ENCODE measurements at regions not wholly inside any gene's neighbourhood (a gene's known extent, or its start where the extent isn't known, plus 50 kb on each side); places are given as distances from the start of the nearest gene placed in this dataset.
"Not testable (repeated sequence)": the region's sequence is repeated elsewhere in the genome, so short reads cannot be mapped to it uniquely, and the experiment has no call there.

DNA sequence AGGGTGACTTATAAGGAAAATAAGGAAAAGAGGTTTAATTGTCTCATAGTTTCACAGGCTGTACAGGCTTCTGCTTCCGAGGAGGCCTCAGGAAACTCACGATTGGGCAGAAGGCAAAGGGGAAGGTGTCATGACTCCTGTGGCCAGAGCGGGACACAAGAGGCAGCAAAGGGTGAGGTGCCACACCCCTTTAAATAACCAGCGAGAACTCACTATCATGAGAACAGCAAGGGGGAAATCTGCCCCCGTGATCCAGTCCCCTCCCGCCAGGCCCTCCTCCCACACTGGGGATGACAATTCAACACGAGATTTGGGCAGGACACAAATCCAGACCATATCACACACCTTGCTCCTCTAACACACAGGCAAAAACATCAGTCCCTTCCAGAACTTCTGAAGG is 254.0 kb downstream of the DLL1 start:
- no peak overlapping the region for H3K4me3 ChIP-seq (ENCODE audit: low read depth in 2 of 2, low read length in 1 of 2)
- H3K79me2 ChIP-seq (ENCODE audit: insufficient read depth): no peaks in the 10 kb centered on the region
- TF ChIP-seq ELF1 (IDR thresholded peaks at IDR 0.05) (no peak), RCOR1 (IDR thresholded peaks at IDR 0.05; ENCODE audit: low read length) (no peak)
- TF ChIP-seq, protein P1, sequence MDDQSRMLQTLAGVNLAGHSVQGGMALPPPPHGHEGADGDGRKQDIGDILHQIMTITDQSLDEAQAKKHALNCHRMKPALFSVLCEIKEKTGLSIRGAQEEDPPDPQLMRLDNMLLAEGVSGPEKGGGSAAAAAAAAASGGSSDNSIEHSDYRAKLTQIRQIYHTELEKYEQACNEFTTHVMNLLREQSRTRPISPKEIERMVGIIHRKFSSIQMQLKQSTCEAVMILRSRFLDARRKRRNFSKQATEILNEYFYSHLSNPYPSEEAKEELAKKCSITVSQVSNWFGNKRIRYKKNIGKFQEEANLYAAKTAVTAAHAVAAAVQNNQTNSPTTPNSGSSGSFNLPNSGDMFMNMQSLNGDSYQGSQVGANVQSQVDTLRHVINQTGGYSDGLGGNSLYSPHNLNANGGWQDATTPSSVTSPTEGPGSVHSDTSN (IDR thresholded peaks at IDR 0.05): no peak
- TF ChIP-seq, protein P2, sequence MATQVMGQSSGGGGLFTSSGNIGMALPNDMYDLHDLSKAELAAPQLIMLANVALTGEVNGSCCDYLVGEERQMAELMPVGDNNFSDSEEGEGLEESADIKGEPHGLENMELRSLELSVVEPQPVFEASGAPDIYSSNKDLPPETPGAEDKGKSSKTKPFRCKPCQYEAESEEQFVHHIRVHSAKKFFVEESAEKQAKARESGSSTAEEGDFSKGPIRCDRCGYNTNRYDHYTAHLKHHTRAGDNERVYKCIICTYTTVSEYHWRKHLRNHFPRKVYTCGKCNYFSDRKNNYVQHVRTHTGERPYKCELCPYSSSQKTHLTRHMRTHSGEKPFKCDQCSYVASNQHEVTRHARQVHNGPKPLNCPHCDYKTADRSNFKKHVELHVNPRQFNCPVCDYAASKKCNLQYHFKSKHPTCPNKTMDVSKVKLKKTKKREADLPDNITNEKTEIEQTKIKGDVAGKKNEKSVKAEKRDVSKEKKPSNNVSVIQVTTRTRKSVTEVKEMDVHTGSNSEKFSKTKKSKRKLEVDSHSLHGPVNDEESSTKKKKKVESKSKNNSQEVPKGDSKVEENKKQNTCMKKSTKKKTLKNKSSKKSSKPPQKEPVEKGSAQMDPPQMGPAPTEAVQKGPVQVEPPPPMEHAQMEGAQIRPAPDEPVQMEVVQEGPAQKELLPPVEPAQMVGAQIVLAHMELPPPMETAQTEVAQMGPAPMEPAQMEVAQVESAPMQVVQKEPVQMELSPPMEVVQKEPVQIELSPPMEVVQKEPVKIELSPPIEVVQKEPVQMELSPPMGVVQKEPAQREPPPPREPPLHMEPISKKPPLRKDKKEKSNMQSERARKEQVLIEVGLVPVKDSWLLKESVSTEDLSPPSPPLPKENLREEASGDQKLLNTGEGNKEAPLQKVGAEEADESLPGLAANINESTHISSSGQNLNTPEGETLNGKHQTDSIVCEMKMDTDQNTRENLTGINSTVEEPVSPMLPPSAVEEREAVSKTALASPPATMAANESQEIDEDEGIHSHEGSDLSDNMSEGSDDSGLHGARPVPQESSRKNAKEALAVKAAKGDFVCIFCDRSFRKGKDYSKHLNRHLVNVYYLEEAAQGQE (IDR thresholded peaks at IDR 0.05; ENCODE audit: low read depth, low read length): no peak
- H3F3A ChIP-seq (replicated peaks; ENCODE audit: insufficient read depth): no peaks in the 10 kb centered on the region
- H3K4me2 ChIP-seq: no peak overlapping the region
- H3K27ac ChIP-seq (ENCODE audit: low read depth in 2 of 2, low read length in 1 of 2): no peak overlapping the region
- no peak for DNase-seq
- H2AFZ ChIP-seq (ENCODE audit: low read depth): no peak overlapping the region
- H3K9ac ChIP-seq: no peak overlapping the region
- no peaks in the 10 kb centered on the region for H3K27me3 ChIP-seq (ENCODE audit: insufficient read depth)
- H3K9me3 ChIP-seq: no peaks in the 10 kb centered on the region
- H3K4me1 ChIP-seq (ENCODE audit: control insufficient read depth in 1 of 2, insufficient read depth in 2 of 2, low read depth in 1 of 2, low read length in 1 of 2): peaks cover 0 to 12% of the 10 kb centered on the region in 2 experiments; a peak in 1 of 4 replicates
- H3K36me3 ChIP-seq (replicated peaks in 1 of 2; ENCODE audit: control insufficient read depth in 1 of 2, insufficient read depth in 2 of 2, low read length in 1 of 2): no peaks in the 10 kb centered on the region
- H4K20me1 ChIP-seq (ENCODE audit: insufficient read depth): no peaks in the 10 kb centered on the region
- WGBS (ENCODE audit: low lambda C conversion rate): 37% methylated on average over 6 of the region's 7 CpGs
- H3K9me2 ChIP-seq: no peaks in the 10 kb centered on the region
- POLR2A ChIA-PET: no interaction called here
- CTCF ChIA-PET: no interaction called here

DNA sequence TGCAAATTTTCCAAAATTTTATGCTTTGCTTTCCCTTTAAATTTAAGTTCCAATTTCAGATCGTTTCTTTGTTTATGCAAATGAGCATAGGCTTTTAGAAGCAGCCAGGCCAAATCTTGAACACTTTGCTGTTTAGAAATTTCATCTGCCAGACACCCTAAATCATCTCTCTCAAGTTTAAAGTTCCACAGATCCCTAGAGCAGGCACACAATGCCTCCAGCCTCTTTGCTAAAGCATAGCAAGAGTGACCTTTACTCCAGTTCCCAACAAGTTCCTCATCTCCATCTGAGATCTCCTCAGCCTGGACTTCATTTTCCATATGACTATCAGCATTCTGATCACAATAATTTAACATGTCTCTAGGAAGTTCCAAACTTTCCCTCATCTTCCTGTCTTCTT is 254.5 kb downstream of the DLL1 start:
- H3K9me2 ChIP-seq; H2AFZ ChIP-seq (ENCODE audit: low read depth); DNase-seq; H3K4me3 ChIP-seq (ENCODE audit: low read depth in 2 of 2, low read length in 1 of 2); H3K9me3 ChIP-seq; H3K27me3 ChIP-seq (ENCODE audit: insufficient read depth); CTCF ChIA-PET; H3K4me2 ChIP-seq; H4K20me1 ChIP-seq (ENCODE audit: insufficient read depth); H3K27ac ChIP-seq (ENCODE audit: low read depth in 2 of 2, low read length in 1 of 2); POLR2A ChIA-PET; H3K9ac ChIP-seq; H3F3A ChIP-seq (replicated peaks; ENCODE audit: insufficient read depth); H3K79me2 ChIP-seq (ENCODE audit: insufficient read depth); H3K36me3 ChIP-seq (replicated peaks in 1 of 2; ENCODE audit: control insufficient read depth in 1 of 2, insufficient read depth in 2 of 2, low read length in 1 of 2): not testable (repeated sequence)
- WGBS (ENCODE audit: low lambda C conversion rate): 16% methylated on average over 1 of the region's 1 CpG
- H3K4me1 ChIP-seq (ENCODE audit: control insufficient read depth in 1 of 2, insufficient read depth in 2 of 2, low read depth in 1 of 2, low read length in 1 of 2): peaks cover 0 to 18% of the 10 kb centered on the region in 2 experiments; a peak in 1 of 4 replicates

DNA sequence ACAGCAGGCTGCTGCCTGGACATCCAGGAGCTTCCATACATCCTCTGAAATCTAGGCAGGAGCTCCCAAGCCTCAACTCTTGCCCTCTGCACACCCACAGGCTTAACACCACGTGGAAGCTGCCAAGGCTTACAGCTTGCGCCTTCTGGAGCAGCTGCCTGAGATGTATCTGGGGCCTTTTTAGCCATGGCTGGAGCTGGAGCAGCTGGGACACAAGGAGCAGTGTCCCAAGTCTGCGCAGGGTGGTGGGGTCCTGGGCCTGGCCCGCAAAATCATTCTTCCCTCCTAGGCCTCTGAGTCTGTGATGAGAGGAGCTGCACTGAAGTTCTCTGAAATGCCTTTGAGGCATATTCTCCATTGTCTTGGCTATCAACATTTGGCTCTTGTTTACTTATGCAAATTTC is 255.0 kb downstream of the DLL1 start:
- DNase-seq: no peak
- H3K4me2 ChIP-seq: no peak overlapping the region
- ChIA-PET POLR2A (no interaction called here), CTCF (no interaction called here)
- H3F3A ChIP-seq (replicated peaks; ENCODE audit: insufficient read depth): no peaks in the 10 kb centered on the region
- no peaks in the 10 kb centered on the region for H3K9me2 ChIP-seq
- no peak overlapping the region for H3K9ac ChIP-seq
- no peak overlapping the region for H3K4me3 ChIP-seq (ENCODE audit: low read depth in 2 of 2, low read length in 1 of 2)
- TF ChIP-seq MEF2A (IDR thresholded peaks at IDR 0.05; ENCODE audit: borderline replicate concordance, low read depth) (no peak), GATA2 (CRISPR knock-in tag; IDR thresholded peaks at IDR 0.05) (no peak), TAF1 (IDR thresholded peaks at IDR 0.05; ENCODE audit: borderline replicate concordance, low read depth, low read length) (no peak), FOSL2 (IDR thresholded peaks at IDR 0.05; ENCODE audit: borderline replicate concordance, low read depth) (no peak), MXI1 (IDR thresholded peaks at IDR 0.05; ENCODE audit: low read depth, low read length) (no peak), FOXJ3 (CRISPR knock-in tag; IDR thresholded peaks at IDR 0.05) (no peak)
- TF ChIP-seq, protein P3, sequence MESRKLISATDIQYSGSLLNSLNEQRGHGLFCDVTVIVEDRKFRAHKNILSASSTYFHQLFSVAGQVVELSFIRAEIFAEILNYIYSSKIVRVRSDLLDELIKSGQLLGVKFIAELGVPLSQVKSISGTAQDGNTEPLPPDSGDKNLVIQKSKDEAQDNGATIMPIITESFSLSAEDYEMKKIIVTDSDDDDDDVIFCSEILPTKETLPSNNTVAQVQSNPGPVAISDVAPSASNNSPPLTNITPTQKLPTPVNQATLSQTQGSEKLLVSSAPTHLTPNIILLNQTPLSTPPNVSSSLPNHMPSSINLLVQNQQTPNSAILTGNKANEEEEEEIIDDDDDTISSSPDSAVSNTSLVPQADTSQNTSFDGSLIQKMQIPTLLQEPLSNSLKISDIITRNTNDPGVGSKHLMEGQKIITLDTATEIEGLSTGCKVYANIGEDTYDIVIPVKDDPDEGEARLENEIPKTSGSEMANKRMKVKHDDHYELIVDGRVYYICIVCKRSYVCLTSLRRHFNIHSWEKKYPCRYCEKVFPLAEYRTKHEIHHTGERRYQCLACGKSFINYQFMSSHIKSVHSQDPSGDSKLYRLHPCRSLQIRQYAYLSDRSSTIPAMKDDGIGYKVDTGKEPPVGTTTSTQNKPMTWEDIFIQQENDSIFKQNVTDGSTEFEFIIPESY (IDR thresholded peaks at IDR 0.05; ENCODE audit: borderline replicate concordance, low read depth): no peak
- TF ChIP-seq, protein P4, sequence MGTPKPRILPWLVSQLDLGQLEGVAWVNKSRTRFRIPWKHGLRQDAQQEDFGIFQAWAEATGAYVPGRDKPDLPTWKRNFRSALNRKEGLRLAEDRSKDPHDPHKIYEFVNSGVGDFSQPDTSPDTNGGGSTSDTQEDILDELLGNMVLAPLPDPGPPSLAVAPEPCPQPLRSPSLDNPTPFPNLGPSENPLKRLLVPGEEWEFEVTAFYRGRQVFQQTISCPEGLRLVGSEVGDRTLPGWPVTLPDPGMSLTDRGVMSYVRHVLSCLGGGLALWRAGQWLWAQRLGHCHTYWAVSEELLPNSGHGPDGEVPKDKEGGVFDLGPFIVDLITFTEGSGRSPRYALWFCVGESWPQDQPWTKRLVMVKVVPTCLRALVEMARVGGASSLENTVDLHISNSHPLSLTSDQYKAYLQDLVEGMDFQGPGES (IDR thresholded peaks at IDR 0.05; ENCODE audit: low read depth, low read length): no peak
- H3K27me3 ChIP-seq (ENCODE audit: insufficient read depth): no peaks in the 10 kb centered on the region
- H4K20me1 ChIP-seq (ENCODE audit: insufficient read depth): no peaks in the 10 kb centered on the region
- H3K36me3 ChIP-seq (replicated peaks in 1 of 2; ENCODE audit: control insufficient read depth in 1 of 2, insufficient read depth in 2 of 2, low read length in 1 of 2): no peaks in the 10 kb centered on the region
- no peak overlapping the region for H3K27ac ChIP-seq (ENCODE audit: low read depth in 2 of 2, low read length in 1 of 2)
- H3K9me3 ChIP-seq: no peaks in the 10 kb centered on the region
- H3K4me1 ChIP-seq (ENCODE audit: control insufficient read depth in 1 of 2, insufficient read depth in 2 of 2, low read depth in 1 of 2, low read length in 1 of 2): peaks cover 0 to 22% of the 10 kb centered on the region in 2 experiments; a peak in 1 of 4 replicates
- H2AFZ ChIP-seq (ENCODE audit: low read depth): no peak overlapping the region
- WGBS (ENCODE audit: low lambda C conversion rate): 36% methylated on average over 2 of the region's 4 CpGs
- no peaks in the 10 kb centered on the region for H3K79me2 ChIP-seq (ENCODE audit: insufficient read depth)

All from SK-N-SH (cell line).